HEK293 (cell line): ENCODE measurements at regions not wholly inside any gene's neighbourhood (a gene's known extent, or its start where the extent isn't known, plus 50 kb on each side); places are given as distances from the start of the nearest gene placed in this dataset.

Experiments
- CTCF ChIA-PET: fragments of 350-600 bp; formaldehyde crosslinking; extraction: SDS; loops from one replicate; lab custom pipeline; 2021; ENCODE audit warnings: antibody characterized with exemption; lab: Yijun Ruan, JAX
- POLR2A ChIA-PET: fragments of 300-600 bp; formaldehyde crosslinking; extraction: SDS; loops from one replicate; lab custom pipeline; 2020; ENCODE audit warnings: antibody characterized with exemption, inconsistent platforms; lab: Yijun Ruan, JAX
- H3K27ac ChIP-seq: fragments of 200-500 bp; sonication (Bioruptor generic); 2 replicates; pipeline ENCODE4 v1.5.1; 2014; ENCODE audit warnings: low read depth, low read length, control low read depth, inconsistent platforms; ENCODE audit errors: extremely low read depth
- H3K36me3 ChIP-seq, 2 experiments: fragments of 200-500 bp in 1 of 2; sonication (Bioruptor generic) in 1 of 2; 1 replicate in 1 of 2; 2 replicates in 1 of 2; pipeline ENCODE4 v1.5.1; 2014 to 2017; ENCODE audit warnings: inconsistent platforms in 2 of 2, low read length in 2 of 2; ENCODE audit not compliant: control insufficient read depth in 2 of 2, insufficient read depth in 1 of 2
- H3K4me1 ChIP-seq: fragments of 200-500 bp; sonication (Bioruptor generic); 2 replicates; pipeline ENCODE4 v1.5.1; 2014; ENCODE audit warnings: mild to moderate bottlenecking, low read length, inconsistent platforms; ENCODE audit not compliant: control insufficient read depth, insufficient read depth
- H3K4me3 ChIP-seq: 2 replicates; pipeline ENCODE4 v1.5.1; 2011; ENCODE audit warnings: low read depth, mild to moderate bottlenecking, control low read depth, low read length, moderate library complexity
- H3K9me3 ChIP-seq: fragments of 200-500 bp; sonication (Bioruptor generic); 2 replicates; pipeline ENCODE4 v1.5.1; 2014; ENCODE audit warnings: low read depth, low read length, inconsistent platforms; ENCODE audit not compliant: control insufficient read depth, insufficient read depth
- ELK4 ChIP-seq: IDR thresholded peaks from 2 replicates; pipeline ENCODE4 v1.6.1; 2011; ENCODE audit warnings: mild to moderate bottlenecking, low read depth, low read length, borderline replicate concordance
- FEZF1 ChIP-seq: fragments of 450-650 bp; formaldehyde crosslinking; IDR thresholded peaks from 2 replicates; pipeline ENCODE4 v1.5.1; 2016; ENCODE audit warnings: missing biosample characterization, missing genetic modification characterization
- GLI2 ChIP-seq: fragments of 450-650 bp; formaldehyde crosslinking; IDR thresholded peaks from 2 replicates; pipeline ENCODE4; 2017; ENCODE audit warnings: missing biosample characterization, missing genetic modification characterization, low read depth, borderline replicate concordance
- IKZF3 ChIP-seq: fragments of 450-650 bp; IDR thresholded peaks from 2 replicates; pipeline ENCODE4 v1.5.0; 2018; ENCODE audit warnings: missing biosample characterization, mild to moderate bottlenecking, missing genetic modification characterization, moderate library complexity
- PBX3 ChIP-seq: sonication (generic); formaldehyde crosslinking; IDR thresholded peaks from 2 replicates; pipeline ENCODE4 v1.8.1; 2022; ENCODE audit warnings: mild to moderate bottlenecking, moderate library complexity, missing genetic modification reagents
- SCRT2 ChIP-seq: fragments of 450-650 bp; formaldehyde crosslinking; IDR thresholded peaks from 2 replicates; pipeline ENCODE4 v1.5.1; 2016; ENCODE audit warnings: missing biosample characterization, missing genetic modification characterization
- YY2 ChIP-seq: fragments of 450-650 bp; formaldehyde crosslinking; IDR thresholded peaks from 2 replicates; pipeline ENCODE4 v1.5.1; 2016; ENCODE audit warnings: missing biosample characterization, missing genetic modification characterization
- ZBTB11 ChIP-seq: fragments of 450-650 bp; formaldehyde crosslinking; conservative IDR thresholded peaks from 2 replicates; pipeline ENCODE4 v1.5.1; 2016; ENCODE audit warnings: low read depth, missing biosample characterization, missing genetic modification characterization
- ZNF19 ChIP-seq: fragments of 450-650 bp; formaldehyde crosslinking; IDR thresholded peaks from 2 replicates; pipeline ENCODE4; 2016; ENCODE audit warnings: missing biosample characterization, missing genetic modification characterization, low read depth
- ZNF211 ChIP-seq: fragments of 450-650 bp; formaldehyde crosslinking; IDR thresholded peaks from 2 replicates; pipeline ENCODE4 v1.5.1; 2016; ENCODE audit warnings: low read depth, missing biosample characterization, missing genetic modification characterization
- ZNF23 ChIP-seq: fragments of 450-650 bp; formaldehyde crosslinking; IDR thresholded peaks from 2 replicates; pipeline ENCODE4 v1.5.1; 2016; ENCODE audit warnings: missing biosample characterization, missing genetic modification characterization, borderline replicate concordance
- ZNF248 ChIP-seq: fragments of 450-650 bp; formaldehyde crosslinking; IDR thresholded peaks from 2 replicates; pipeline ENCODE4 v1.5.1; 2017; ENCODE audit warnings: missing biosample characterization, missing genetic modification characterization
- ZNF26 ChIP-seq: fragments of 450-650 bp; formaldehyde crosslinking; IDR thresholded peaks from 2 replicates; pipeline ENCODE4 v1.5.1; 2016; ENCODE audit warnings: missing biosample characterization, missing genetic modification characterization
- ZNF274 ChIP-seq, 2 experiments: fragments of 200-500 bp in 1 of 2; fragments of 450-650 bp in 1 of 2; sonication (Bioruptor generic) in 1 of 2; formaldehyde crosslinking in 1 of 2; IDR thresholded peaks; 2 replicates each; pipeline versions ENCODE4 v1.5.1 to v1.6.1; 2014 to 2016; ENCODE audit warnings: borderline replicate concordance in 1 of 2, inconsistent platforms in 1 of 2, low read length in 1 of 2, missing biosample characterization in 1 of 2, missing genetic modification characterization in 1 of 2
- ZNF311 ChIP-seq: fragments of 450-650 bp; formaldehyde crosslinking; IDR thresholded peaks from 2 replicates; pipeline ENCODE4 v1.5.1; 2017; ENCODE audit warnings: missing biosample characterization, missing genetic modification characterization, borderline replicate concordance
- ZNF366 ChIP-seq: fragments of 450-650 bp; formaldehyde crosslinking; conservative IDR thresholded peaks from 2 replicates; pipeline ENCODE4 v1.5.1; 2016; ENCODE audit warnings: missing biosample characterization, missing genetic modification characterization
- ZNF449 ChIP-seq: fragments of 450-650 bp; formaldehyde crosslinking; IDR thresholded peaks from 2 replicates; pipeline ENCODE4 v1.5.1; 2017; ENCODE audit warnings: missing biosample characterization, mild to moderate bottlenecking, missing genetic modification characterization, moderate library complexity
- ZNF624 ChIP-seq: fragments of 450-650 bp; formaldehyde crosslinking; IDR thresholded peaks from 2 replicates; pipeline ENCODE4 v1.5.1; 2017; ENCODE audit warnings: missing biosample characterization, missing genetic modification characterization
- ZNF747 ChIP-seq: fragments of 450-650 bp; formaldehyde crosslinking; IDR thresholded peaks from 2 replicates; pipeline ENCODE4 v1.5.1; 2016; ENCODE audit warnings: missing biosample characterization, missing genetic modification characterization
- ZSCAN4 ChIP-seq: fragments of 450-650 bp; formaldehyde crosslinking; IDR thresholded peaks from 2 replicates; pipeline ENCODE4 v1.5.1; 2017; ENCODE audit warnings: missing biosample characterization, missing genetic modification characterization
- TF ChIP-seq, protein P1 (sequence below): fragments of 450-650 bp; formaldehyde crosslinking; IDR thresholded peaks from 2 replicates; pipeline ENCODE4 v1.5.1; 2016; ENCODE audit warnings: missing biosample characterization, missing genetic modification characterization
- TF ChIP-seq, protein P2 (sequence below): fragments of 450-650 bp; formaldehyde crosslinking; IDR thresholded peaks from 2 replicates; pipeline ENCODE4 v1.5.1; 2016; ENCODE audit warnings: missing biosample characterization, missing genetic modification characterization

DNA sequence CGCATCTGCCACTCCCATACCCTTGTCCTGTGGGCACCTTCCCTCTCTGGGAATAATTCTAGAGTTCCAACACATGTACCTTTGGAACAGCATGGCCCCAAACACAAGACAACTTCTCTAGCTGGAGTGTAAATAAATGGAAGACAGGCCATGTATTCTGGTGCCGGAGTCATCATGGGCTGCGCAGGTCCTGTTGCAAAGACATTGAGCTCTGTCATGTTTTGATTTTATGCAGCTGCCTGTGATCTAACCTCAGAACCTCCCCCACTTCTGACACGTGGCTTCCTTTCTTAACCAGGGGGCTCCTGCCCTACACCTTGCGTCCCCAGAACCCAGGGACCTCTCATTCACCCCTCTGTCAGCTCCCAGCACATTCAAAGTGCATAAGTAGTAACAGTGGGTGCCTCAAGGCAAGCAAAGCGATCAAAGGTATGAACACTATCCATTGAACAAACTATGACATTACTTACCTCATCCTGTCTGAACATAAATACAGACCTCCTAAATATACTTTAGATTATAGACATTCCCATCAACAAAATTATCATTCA lies 219.9 kb downstream of the FGFR2 start (continued):
- TF ChIP-seq ZNF624 (no peak), FEZF1 (tag by site-specific recombination) (no peak), ZNF366 (tag by site-specific recombination) (no peak), GLI2 (tag by site-specific recombination) (no peak), ZNF274 (IDR thresholded peaks at IDR 0.05; ENCODE audit: low read length) (no peak), ZNF274 (tag by site-specific recombination; IDR thresholded peaks at IDR 0.05; ENCODE audit: borderline replicate concordance) (no peak), ZNF19 (no peak), ELK4 (no peak), YY2 (no peak), ZNF23 (tag by site-specific recombination) (no peak), ZNF211 (tag by site-specific recombination) (no peak), ZNF248 (tag by site-specific recombination) (no peak), SCRT2 (tag by site-specific recombination) (no peak)
- TF ChIP-seq, protein P1, sequence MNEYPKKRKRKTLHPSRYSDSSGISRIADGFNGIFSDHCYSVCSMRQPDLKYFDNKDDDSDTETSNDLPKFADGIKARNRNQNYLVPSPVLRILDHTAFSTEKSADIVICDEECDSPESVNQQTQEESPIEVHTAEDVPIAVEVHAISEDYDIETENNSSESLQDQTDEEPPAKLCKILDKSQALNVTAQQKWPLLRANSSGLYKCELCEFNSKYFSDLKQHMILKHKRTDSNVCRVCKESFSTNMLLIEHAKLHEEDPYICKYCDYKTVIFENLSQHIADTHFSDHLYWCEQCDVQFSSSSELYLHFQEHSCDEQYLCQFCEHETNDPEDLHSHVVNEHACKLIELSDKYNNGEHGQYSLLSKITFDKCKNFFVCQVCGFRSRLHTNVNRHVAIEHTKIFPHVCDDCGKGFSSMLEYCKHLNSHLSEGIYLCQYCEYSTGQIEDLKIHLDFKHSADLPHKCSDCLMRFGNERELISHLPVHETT, result no peak

- no peaks in the 10 kb centered on the region for H3K36me3 ChIP-seq
- ChIA-PET CTCF (interaction anchor here (0.9 kb wide), 1 partner anchor 43 kb away, joined by 3 read pairs; no protein-coding TSS in a partner anchor), POLR2A (no interaction called here)
- H3K4me3 ChIP-seq, result no peak overlapping the region
- H3K27ac ChIP-seq, result no peak overlapping the region
- no peaks in the 10 kb centered on the region for H3K9me3 ChIP-seq
- H3K4me1 ChIP-seq, result no peaks in the 10 kb centered on the region; the same call in 1 of the 2 replicates
- TF ChIP-seq ZNF747 (tag by site-specific recombination), result no peak
- no peak for TF ChIP-seq SCRT2 (tag by site-specific recombination)
- TF ChIP-seq ZSCAN4 (tag by site-specific recombination), result no peak
- no peak for TF ChIP-seq ZNF449 (tag by site-specific recombination)
- TF ChIP-seq ZBTB11, result no peak
- TF ChIP-seq, protein P2, sequence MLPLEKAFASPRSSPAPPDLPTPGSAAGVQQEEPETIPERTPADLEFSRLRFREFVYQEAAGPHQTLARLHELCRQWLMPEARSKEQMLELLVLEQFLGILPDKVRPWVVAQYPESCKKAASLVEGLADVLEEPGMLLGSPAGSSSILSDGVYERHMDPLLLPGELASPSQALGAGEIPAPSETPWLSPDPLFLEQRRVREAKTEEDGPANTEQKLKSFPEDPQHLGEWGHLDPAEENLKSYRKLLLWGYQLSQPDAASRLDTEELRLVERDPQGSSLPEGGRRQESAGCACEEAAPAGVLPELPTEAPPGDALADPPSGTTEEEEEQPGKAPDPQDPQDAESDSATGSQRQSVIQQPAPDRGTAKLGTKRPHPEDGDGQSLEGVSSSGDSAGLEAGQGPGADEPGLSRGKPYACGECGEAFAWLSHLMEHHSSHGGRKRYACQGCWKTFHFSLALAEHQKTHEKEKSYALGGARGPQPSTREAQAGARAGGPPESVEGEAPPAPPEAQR (tag by site-specific recombination), result no peak
- TF ChIP-seq ZNF26 (tag by site-specific recombination), result no peak
- TF ChIP-seq PBX3 (CRISPR knock-in tag), result no peak
- no peak for TF ChIP-seq IKZF3 (tag by site-specific recombination)
- no peak for TF ChIP-seq ZNF311 (tag by site-specific recombination)
These were observed 219.2 kb downstream of the FGFR2 start for GRCh38 chr10:121379013-121379412.
